ENCODE measurements at regions not wholly inside any gene's neighbourhood (a gene's known extent, or its start where the extent isn't known, plus 50 kb on each side); places are given as distances from the start of the nearest gene placed in this dataset.

- no peak overlapping the region for H3K4me3 ChIP-seq (replicated peaks in 1 of 4; ENCODE audit: control extremely low read depth in 1 of 4, insufficient read depth in 1 of 4, low read depth in 3 of 4, low read length in 4 of 4)
- no peaks in the 10 kb centered on the region for H3K9me3 ChIP-seq (ENCODE audit: control insufficient read depth, insufficient read depth, low read depth, low read length)
- peak; percentile 4 to 20 for DNase-seq (ENCODE audit: low read depth in 2 of 2)
- no peaks in the 10 kb centered on the region for H3K79me2 ChIP-seq (ENCODE audit: control insufficient read depth, insufficient read depth, low read length)
- TF ChIP-seq, protein P1, sequence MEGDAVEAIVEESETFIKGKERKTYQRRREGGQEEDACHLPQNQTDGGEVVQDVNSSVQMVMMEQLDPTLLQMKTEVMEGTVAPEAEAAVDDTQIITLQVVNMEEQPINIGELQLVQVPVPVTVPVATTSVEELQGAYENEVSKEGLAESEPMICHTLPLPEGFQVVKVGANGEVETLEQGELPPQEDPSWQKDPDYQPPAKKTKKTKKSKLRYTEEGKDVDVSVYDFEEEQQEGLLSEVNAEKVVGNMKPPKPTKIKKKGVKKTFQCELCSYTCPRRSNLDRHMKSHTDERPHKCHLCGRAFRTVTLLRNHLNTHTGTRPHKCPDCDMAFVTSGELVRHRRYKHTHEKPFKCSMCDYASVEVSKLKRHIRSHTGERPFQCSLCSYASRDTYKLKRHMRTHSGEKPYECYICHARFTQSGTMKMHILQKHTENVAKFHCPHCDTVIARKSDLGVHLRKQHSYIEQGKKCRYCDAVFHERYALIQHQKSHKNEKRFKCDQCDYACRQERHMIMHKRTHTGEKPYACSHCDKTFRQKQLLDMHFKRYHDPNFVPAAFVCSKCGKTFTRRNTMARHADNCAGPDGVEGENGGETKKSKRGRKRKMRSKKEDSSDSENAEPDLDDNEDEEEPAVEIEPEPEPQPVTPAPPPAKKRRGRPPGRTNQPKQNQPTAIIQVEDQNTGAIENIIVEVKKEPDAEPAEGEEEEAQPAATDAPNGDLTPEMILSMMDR (conservative IDR thresholded peaks at IDR 0.05 in 1 of 2, IDR thresholded peaks at IDR 0.05 in 1 of 2; ENCODE audit: low read depth in 1 of 2, low read length in 2 of 2): no peak
- no peak for TF ChIP-seq EZH2 (IDR thresholded peaks at IDR 0.05; ENCODE audit: low read length, missing control alignments)
- no peaks in the 10 kb centered on the region for H3K27me3 ChIP-seq (ENCODE audit: control insufficient read depth, insufficient read depth, low read length)
- no peak overlapping the region for H2AFZ ChIP-seq (ENCODE audit: low read length)
- no peaks in the 10 kb centered on the region for H3K4me1 ChIP-seq (ENCODE audit: control insufficient read depth, extremely low read depth, insufficient read depth, low read length)
- no peak overlapping the region for H3K4me2 ChIP-seq (ENCODE audit: extremely low read depth, insufficient read depth, low read length)
- H3K27ac ChIP-seq (ENCODE audit: insufficient read depth, low read length): no peak overlapping the region
- H3K36me3 ChIP-seq (ENCODE audit: control insufficient read depth, insufficient read depth, low read length): no peaks in the 10 kb centered on the region
- no peaks in the 10 kb centered on the region for H4K20me1 ChIP-seq (ENCODE audit: control insufficient read depth, extremely low read depth, insufficient read depth, low read length)
- H3K9ac ChIP-seq (ENCODE audit: insufficient read depth, low read length): no peak overlapping the region
Measured at GRCh38 chr13:72585254-72585653, 142.2 kb downstream of the MZT1 start.

DNA sequence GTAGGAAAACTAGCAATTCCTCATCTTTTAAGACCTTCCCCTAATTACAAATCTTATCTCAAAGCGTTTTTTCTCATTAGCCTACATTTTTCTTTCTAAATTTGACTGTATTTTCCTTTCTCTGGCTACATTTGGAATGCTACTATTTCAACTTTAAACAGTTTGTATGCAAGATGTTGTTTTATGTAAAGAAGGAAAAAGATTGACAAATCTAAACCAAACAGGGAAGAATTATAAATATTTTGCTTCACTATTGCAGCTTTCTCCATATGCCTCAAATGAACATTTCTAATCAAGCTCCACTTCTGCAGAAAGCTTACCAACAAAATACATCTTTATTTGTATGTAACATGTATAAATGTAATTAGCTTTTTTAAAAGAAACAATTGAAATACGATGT, 156.2 kb downstream of the MZT1 start:
- no peak for DNase-seq (ENCODE audit: low read depth in 2 of 2)
- H3K9ac ChIP-seq (ENCODE audit: insufficient read depth, low read length): no peak overlapping the region
- no peak overlapping the region for H2AFZ ChIP-seq (ENCODE audit: low read length)
- H3K9me3 ChIP-seq (ENCODE audit: control insufficient read depth, insufficient read depth, low read depth, low read length): no peaks in the 10 kb centered on the region
- H3K79me2 ChIP-seq (ENCODE audit: control insufficient read depth, insufficient read depth, low read length): no peaks in the 10 kb centered on the region
- H3K27ac ChIP-seq (ENCODE audit: insufficient read depth, low read length): no peak overlapping the region
- H3K27me3 ChIP-seq (ENCODE audit: control insufficient read depth, insufficient read depth, low read length): no peaks in the 10 kb centered on the region
- H3K4me2 ChIP-seq (ENCODE audit: extremely low read depth, insufficient read depth, low read length): no peak overlapping the region
- H3K36me3 ChIP-seq (ENCODE audit: control insufficient read depth, insufficient read depth, low read length): no peaks in the 10 kb centered on the region
- TF ChIP-seq EZH2 (IDR thresholded peaks at IDR 0.05; ENCODE audit: low read length, missing control alignments): no peak
- TF ChIP-seq, protein P1 (conservative IDR thresholded peaks at IDR 0.05 in 1 of 2, IDR thresholded peaks at IDR 0.05 in 1 of 2; ENCODE audit: low read depth in 1 of 2, low read length in 2 of 2): no peak
- no peaks in the 10 kb centered on the region for H4K20me1 ChIP-seq (ENCODE audit: control insufficient read depth, extremely low read depth, insufficient read depth, low read length)
- H3K4me3 ChIP-seq (replicated peaks in 1 of 4; ENCODE audit: control extremely low read depth in 1 of 4, insufficient read depth in 1 of 4, low read depth in 3 of 4, low read length in 4 of 4): no peak overlapping the region
- H3K4me1 ChIP-seq (ENCODE audit: control insufficient read depth, extremely low read depth, insufficient read depth, low read length): no peaks in the 10 kb centered on the region

- no peak overlapping the region for H3K9ac ChIP-seq (ENCODE audit: insufficient read depth, low read length)
- H2AFZ ChIP-seq (ENCODE audit: low read length): no peak overlapping the region
- no peaks in the 10 kb centered on the region for H3K9me3 ChIP-seq (ENCODE audit: control insufficient read depth, insufficient read depth, low read depth, low read length)
- H3K4me3 ChIP-seq (replicated peaks in 1 of 4; ENCODE audit: control extremely low read depth in 1 of 4, insufficient read depth in 1 of 4, low read depth in 3 of 4, low read length in 4 of 4): no peak overlapping the region
- no peaks in the 10 kb centered on the region for H3K4me1 ChIP-seq (ENCODE audit: control insufficient read depth, extremely low read depth, insufficient read depth, low read length)
- no peaks in the 10 kb centered on the region for H3K79me2 ChIP-seq (ENCODE audit: control insufficient read depth, insufficient read depth, low read length)
- no peaks in the 10 kb centered on the region for H3K27me3 ChIP-seq (ENCODE audit: control insufficient read depth, insufficient read depth, low read length)
- DNase-seq (ENCODE audit: low read depth in 2 of 2): no peak
- H3K4me2 ChIP-seq (ENCODE audit: extremely low read depth, insufficient read depth, low read length): no peak overlapping the region
- H4K20me1 ChIP-seq (ENCODE audit: control insufficient read depth, extremely low read depth, insufficient read depth, low read length): no peaks in the 10 kb centered on the region
- TF ChIP-seq, protein P1 (conservative IDR thresholded peaks at IDR 0.05 in 1 of 2, IDR thresholded peaks at IDR 0.05 in 1 of 2; ENCODE audit: low read depth in 1 of 2, low read length in 2 of 2): no peak
- no peak for TF ChIP-seq EZH2 (IDR thresholded peaks at IDR 0.05; ENCODE audit: low read length, missing control alignments)
- H3K27ac ChIP-seq (ENCODE audit: insufficient read depth, low read length): no peak overlapping the region
- no peaks in the 10 kb centered on the region for H3K36me3 ChIP-seq (ENCODE audit: control insufficient read depth, insufficient read depth, low read length)
Measured at GRCh38 chr13:72570019-72570418, 157.4 kb downstream of the MZT1 start.

Data from fibroblast of lung (primary cell).